GM18511 (cell line): ENCODE measurements at regions not wholly inside any gene's neighbourhood (a gene's known extent, or its start where the extent isn't known, plus 50 kb on each side); places are given as distances from the start of the nearest gene placed in this dataset.
"Not testable (repeated sequence)": the region's sequence is repeated elsewhere in the genome, so short reads cannot be mapped to it uniquely, and the experiment has no call there.

Experiments
- ATAC-seq: cut with Tn5 transposase; IDR thresholded peaks from one replicate; pipeline ENCODE4 v1.9.1; 2021; ENCODE audit warnings: mild to moderate bottlenecking, moderate library complexity; ENCODE audit not compliant: unreplicated experiment

GRCh38 chr16:22705799-22706198, 108.2 kb upstream of the HS3ST2 start:
- ATAC-seq: no peak

GRCh38 chr16:22710326-22710725, 103.6 kb upstream of the HS3ST2 start:
- no peak for ATAC-seq

DNA sequence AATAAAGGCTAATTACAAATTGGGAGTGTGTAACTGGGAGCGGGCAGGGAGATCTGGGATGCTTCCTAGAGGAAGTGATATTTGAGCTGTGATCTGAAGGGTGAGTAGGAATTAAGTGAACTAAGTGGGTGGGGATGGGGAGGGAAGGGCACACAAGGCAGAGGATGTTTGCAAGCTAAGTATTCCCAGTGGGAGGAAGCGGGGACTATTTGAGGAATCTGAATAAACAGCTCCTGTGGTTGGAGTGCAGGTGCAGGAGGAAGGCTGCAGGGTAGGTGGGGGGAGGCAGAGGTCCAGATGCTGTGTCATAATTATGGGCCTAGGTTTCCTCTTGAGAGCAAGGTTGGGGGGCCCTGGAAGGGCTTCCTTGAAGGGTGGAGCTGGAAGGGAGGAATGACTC, 102.1 kb upstream of the HS3ST2 start:
- ATAC-seq: no peak

DNA sequence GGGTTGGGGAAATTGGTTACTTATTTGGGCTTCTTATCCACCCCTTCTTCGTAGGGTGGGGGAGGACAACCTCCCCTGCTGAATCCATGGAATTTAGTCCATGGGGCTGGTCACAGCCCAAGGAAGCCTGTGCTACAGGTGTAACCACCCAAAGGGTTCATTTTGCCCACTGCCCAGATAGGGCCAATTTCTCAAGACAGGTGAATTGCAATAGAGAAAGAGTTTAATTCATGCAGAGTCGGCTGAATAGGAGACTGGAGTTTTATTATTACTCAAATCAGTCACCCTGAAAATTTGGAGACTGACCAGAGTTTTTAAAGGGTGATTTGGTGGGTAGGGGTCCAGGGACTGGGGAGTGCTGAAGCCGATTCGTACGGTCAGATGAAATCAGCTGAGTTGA, 101.5 kb upstream of the HS3ST2 start:
- ATAC-seq: no peak

- not testable (repeated sequence) for ATAC-seq
Observed at GRCh38 chr16:22718598-22718997, 95.4 kb upstream of the HS3ST2 start.

GRCh38 chr16:22719945-22720344, 94.0 kb upstream of the HS3ST2 start:
- no peak for ATAC-seq

- no peak for ATAC-seq
Observed at GRCh38 chr16:22721511-22722100, 92.4 kb upstream of the HS3ST2 start.

DNA sequence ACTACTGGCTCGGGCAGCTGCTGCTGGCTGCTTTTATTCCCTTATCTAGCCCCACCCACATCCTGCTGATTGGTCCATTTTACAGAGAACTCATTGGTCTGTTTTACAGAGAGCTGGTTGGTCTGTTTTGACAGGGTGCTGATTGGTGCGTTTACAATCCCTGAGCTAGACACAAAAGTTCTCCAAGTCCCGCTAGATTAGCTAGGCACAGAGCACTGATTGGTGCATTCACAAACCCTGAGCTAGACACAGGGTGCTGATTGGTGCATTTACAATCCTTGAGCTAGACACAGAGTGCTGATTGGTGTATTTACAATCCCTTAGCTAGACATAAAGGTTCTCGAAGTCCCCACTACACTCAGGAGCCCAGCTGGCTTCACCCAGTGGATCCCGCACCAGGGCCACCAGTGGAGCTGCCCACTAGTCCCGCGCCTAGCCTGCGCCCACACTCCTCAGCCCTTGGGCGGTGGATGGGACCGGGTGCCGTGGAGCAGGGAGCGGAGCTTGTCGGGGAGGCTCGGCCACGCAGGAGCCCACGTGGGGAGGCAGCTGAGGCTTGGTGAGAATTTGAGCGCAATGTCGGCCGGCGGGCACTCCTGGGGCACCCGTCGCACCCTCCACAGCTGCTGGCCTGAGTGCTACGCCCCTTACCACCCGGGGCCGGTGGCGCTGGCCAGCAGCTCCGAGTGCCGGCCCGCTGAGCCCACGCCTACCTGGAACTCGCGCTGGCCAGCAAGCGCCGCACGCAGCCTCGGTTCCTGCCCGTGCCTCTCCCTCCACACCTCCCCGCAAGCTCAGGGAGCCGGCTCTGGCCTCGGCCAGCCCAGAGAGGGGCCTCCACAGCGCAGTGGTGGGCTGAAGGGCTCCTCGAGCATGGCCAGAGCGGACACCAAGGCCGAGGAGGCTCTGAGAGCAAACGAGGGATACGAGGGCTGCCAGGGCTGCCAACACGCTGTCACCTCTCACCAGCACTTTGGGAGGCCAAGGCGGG, 91.1 kb upstream of the HS3ST2 start:
- ATAC-seq: not testable (repeated sequence)

DNA sequence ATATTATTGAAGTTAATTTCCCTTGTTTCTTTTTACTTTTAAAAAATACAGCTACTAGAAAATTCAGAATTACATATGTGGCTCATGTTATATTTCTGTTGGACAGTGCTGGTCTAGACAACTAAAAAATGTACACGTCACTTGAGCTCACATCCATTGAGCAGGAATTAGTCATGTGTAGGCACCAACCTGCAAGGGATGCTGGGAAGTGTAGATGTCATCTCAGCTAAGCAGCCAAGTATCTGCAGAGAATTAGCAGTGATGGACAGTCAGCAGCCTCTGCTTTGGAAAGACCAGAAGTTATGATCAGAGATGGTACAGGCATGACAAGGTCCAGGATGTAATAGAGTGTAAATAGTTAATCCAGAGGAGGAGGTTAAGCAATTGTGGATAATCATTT, 87.1 kb upstream of the HS3ST2 start:
- no peak for ATAC-seq

GRCh38 chr16:22727285-22728166, 86.4 kb upstream of the HS3ST2 start:
- no peak for ATAC-seq

GRCh38 chr16:22728167-22728836, 85.7 kb upstream of the HS3ST2 start:
- ATAC-seq: no peak

DNA sequence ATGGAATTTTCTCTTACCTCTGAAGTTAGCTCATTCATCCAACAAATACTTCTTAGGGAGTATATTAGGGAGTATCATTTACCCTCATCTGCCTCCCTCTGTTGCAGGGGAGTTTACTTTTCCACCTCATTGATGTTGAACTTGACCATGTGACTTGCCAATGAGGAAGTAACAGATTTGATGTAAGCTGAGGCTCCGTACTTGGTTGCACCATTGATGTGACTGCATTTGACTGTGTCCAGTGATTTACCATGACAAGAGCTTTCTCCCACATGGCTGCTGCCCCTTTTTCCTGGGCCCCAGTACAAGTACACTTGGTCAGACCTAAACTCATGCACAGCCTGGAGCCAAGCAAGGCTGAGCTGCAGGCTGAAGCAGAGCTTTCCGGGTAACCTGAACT, 81.6 kb upstream of the HS3ST2 start:
- ATAC-seq: no peak

DNA sequence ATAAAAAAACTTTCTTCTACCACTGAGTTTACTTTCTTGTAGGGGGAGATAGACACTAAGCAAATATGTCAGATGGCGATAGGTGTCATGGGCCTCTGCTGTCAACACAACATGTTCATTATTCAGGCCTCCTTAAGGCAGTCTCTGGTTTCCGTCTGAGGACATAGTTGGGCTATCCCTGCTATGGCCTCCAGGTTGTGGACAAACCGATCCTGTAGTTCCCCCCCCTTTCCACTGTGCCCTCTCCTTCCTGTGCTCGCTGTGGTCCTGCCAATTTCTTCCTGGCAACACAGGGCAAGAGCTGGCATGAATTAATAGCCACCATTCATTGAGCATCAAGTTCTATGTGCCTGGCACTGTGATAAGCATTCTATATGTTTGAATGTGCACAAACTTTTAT, 81.0 kb upstream of the HS3ST2 start:
- no peak for ATAC-seq

GRCh38 chr16:22734368-22734767, 79.6 kb upstream of the HS3ST2 start:
- no peak for ATAC-seq

- no peak for ATAC-seq
Observed at GRCh38 chr16:22736791-22737190, 77.2 kb upstream of the HS3ST2 start.

DNA sequence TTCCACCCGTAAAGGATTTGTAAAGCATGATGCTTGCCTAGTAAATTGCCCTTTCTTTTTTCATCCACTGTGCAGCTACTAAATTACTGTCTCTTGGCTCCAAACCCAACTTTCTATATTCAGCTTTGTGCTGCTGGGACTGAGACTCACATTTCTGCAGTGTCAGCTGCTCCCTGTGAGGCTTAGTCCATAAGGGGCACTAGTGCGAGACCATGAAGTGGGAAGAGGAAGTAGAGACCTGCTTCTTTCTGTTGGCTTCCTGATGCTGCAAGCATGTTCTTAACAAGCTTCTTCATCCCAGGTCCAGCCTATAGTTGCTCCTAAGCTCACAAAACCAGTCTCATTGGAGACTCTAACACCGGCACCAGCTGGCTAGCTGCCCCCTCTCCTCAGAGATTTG, 74.9 kb upstream of the HS3ST2 start:
- ATAC-seq: no peak

DNA sequence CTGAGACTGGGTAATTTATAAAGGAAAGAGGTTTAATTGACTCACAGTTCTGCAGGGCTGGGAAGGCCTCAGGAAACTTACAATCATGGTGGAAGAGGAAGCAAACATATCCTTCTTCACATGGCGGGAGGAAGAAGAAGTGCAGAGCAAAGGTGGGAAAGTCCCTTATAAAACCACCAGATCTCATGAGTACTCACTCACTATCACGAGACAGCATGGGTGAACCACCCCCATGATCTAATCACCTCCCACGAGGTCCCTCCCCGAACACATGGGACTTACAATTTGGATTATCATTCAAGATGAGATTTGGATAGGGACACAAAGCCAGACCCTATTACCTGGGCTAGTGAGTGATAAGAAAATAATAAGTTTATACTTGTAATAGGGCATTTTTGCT, 70.6 kb upstream of the HS3ST2 start:
- no peak for ATAC-seq

DNA sequence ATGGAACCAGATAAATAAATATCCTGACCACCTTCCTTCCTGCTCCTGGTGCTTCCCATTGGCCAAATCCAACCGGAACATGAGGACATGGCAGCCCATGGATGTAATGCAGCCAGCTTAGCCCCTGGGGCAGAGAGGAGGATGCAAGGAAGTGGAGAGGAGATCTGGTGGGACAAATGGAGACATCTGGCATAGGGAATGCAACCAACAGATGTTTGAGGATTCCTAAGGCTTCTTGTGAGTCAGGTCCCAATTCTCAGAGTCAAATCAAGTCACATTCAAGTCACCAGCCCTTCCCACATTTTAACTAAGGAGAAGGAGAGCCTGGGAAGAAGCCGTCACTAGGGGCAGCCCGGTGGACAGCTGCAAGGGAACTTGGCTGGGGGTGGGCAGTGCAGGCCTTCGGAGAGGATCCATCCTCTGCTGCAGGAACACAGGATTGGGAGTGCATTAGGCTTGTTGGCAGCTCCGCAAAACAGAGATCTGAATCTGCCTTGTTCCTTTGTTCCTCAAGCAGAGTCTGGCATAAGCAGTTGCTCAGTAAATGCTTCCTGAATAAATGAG, 62.8 kb upstream of the HS3ST2 start:
- ATAC-seq: no peak

DNA sequence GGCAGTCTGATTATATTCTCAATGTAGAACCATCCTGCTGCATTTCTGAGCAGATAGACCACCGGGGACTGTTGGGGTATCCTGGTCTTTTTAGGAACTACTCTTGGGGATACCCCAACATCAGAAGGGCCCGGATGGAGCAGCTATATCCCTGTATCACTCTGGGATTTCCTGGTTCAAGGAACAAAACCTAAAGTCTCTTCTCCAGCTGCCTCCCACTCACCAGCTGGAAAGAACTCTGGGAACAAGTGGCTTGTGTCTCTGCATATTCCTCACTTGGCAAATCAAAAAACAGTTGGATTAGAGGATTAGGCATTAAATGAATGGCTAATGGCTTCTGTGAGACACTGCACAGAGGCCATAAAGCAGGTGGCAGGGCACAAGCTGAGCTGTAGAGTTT, 62.3 kb upstream of the HS3ST2 start:
- no peak for ATAC-seq

DNA sequence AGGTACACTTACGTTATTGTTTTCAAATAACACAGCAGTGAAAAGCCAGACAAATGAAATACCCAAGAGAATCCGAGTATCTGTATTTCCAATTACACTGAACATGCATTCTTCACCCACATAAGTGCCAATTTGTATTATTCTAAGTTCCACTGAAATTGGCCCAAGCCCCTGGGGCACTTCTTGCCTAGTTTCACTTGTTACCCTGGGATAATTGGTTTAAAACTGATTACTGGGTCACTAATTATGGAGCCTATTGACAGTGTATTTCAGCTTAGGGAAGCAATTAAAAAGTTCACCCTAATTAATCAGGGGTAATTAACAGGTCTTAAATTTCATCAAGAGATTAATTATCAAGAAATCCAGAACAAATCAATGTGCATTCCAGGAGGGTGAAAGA, 60.5 kb upstream of the HS3ST2 start:
- ATAC-seq: no peak

- ATAC-seq: no peak
Observed at GRCh38 chr16:22754577-22754976, 59.4 kb upstream of the HS3ST2 start.
